ENCODE measurements at regions not wholly inside any gene's neighbourhood (a gene's known extent, or its start where the extent isn't known, plus 50 kb on each side); places are given as distances from the start of the nearest gene placed in this dataset.
"Not testable (repeated sequence)": the region's sequence is repeated elsewhere in the genome, so short reads cannot be mapped to it uniquely, and the experiment has no call there.

- no peak for DNase-seq
- H3K4me3 ChIP-seq (ENCODE audit: low read depth, low read length): no peak overlapping the region
- no peaks in the 10 kb centered on the region for H3K36me3 ChIP-seq (ENCODE audit: control insufficient read depth, insufficient read depth, low read length)
- Mint-ChIP-seq H3K27me3 (ENCODE audit: insufficient read depth, unreplicated experiment) (no peaks in the 10 kb centered on the region), H3K4me1 (ENCODE audit: low read depth, unreplicated experiment) (no peaks in the 10 kb centered on the region), H3K36me3 (ENCODE audit: insufficient read depth, unreplicated experiment) (no peaks in the 10 kb centered on the region), H3K4me3 (ENCODE audit: unreplicated experiment) (no peak overlapping the region), H3K9me3 (ENCODE audit: unreplicated experiment) (no peaks in the 10 kb centered on the region), H3K27ac (ENCODE audit: unreplicated experiment) (no peak overlapping the region)
- ChIA-PET CTCF (no interaction called here), POLR2A (no interaction called here)
- no TSS peak for BruUV-seq (replicated peaks)
- no peaks in the 10 kb centered on the region for H3K4me1 ChIP-seq
- H3K9me3 ChIP-seq: no peaks in the 10 kb centered on the region
- intact Hi-C loops (cut with micrococcal nuclease; ENCODE audit: unreplicated experiment): no loop called here
- H3K27me3 ChIP-seq (replicated peaks; ENCODE audit: control insufficient read depth, insufficient read depth, low read length): no peaks in the 10 kb centered on the region
- no peak for TF ChIP-seq CTCF (IDR thresholded peaks at IDR 0.05; ENCODE audit: insufficient read depth in 1 of 2, low read depth in 1 of 2, low read length in 1 of 2, severe bottlenecking in 1 of 2, unreplicated experiment in 1 of 2)
These were observed 422.2 kb upstream of the DEPDC1 start for GRCh38 chr1:68919075-68919474.

- intact Hi-C loops (cut with micrococcal nuclease; ENCODE audit: unreplicated experiment); BruUV-seq (replicated peaks); H3K4me3 ChIP-seq (ENCODE audit: low read depth, low read length); H3K4me3 Mint-ChIP-seq (ENCODE audit: unreplicated experiment); H3K36me3 Mint-ChIP-seq (ENCODE audit: insufficient read depth, unreplicated experiment); DNase-seq; POLR2A ChIA-PET; H3K9me3 ChIP-seq; H3K4me1 Mint-ChIP-seq (ENCODE audit: low read depth, unreplicated experiment); CTCF ChIA-PET; H3K27ac Mint-ChIP-seq (ENCODE audit: unreplicated experiment); H3K36me3 ChIP-seq (ENCODE audit: control insufficient read depth, insufficient read depth, low read length); H3K27me3 ChIP-seq (replicated peaks; ENCODE audit: control insufficient read depth, insufficient read depth, low read length); H3K27me3 Mint-ChIP-seq (ENCODE audit: insufficient read depth, unreplicated experiment); H3K4me1 ChIP-seq; H3K9me3 Mint-ChIP-seq (ENCODE audit: unreplicated experiment): not testable (repeated sequence)
These were observed 426.7 kb upstream of the DEPDC1 start for GRCh38 chr1:68923475-68924088.

- Mint-ChIP-seq H3K27me3 (ENCODE audit: insufficient read depth, unreplicated experiment) (peaks cover 4% of the 10 kb centered on the region), H3K4me1 (ENCODE audit: low read depth, unreplicated experiment) (no peaks in the 10 kb centered on the region), H3K27ac (ENCODE audit: unreplicated experiment) (no peak overlapping the region), H3K9me3 (ENCODE audit: unreplicated experiment) (no peaks in the 10 kb centered on the region), H3K36me3 (ENCODE audit: insufficient read depth, unreplicated experiment) (no peaks in the 10 kb centered on the region), H3K4me3 (ENCODE audit: unreplicated experiment) (no peak overlapping the region)
- POLR2A ChIA-PET: no interaction called here
- Histone ChIP-seq H3K9me3 (no peaks in the 10 kb centered on the region), H3K36me3 (ENCODE audit: control insufficient read depth, insufficient read depth, low read length) (no peaks in the 10 kb centered on the region), H3K27me3 (replicated peaks; ENCODE audit: control insufficient read depth, insufficient read depth, low read length) (no peaks in the 10 kb centered on the region), H3K4me1 (no peaks in the 10 kb centered on the region), H3K4me3 (ENCODE audit: low read depth, low read length) (no peak overlapping the region)
- no peak for DNase-seq
- CTCF ChIA-PET: no interaction called here
- BruUV-seq (replicated peaks): no TSS peak
- intact Hi-C loops (cut with micrococcal nuclease; ENCODE audit: unreplicated experiment): no loop called here
- TF ChIP-seq CTCF (IDR thresholded peaks at IDR 0.05; ENCODE audit: insufficient read depth in 1 of 2, low read depth in 1 of 2, low read length in 1 of 2, severe bottlenecking in 1 of 2, unreplicated experiment in 1 of 2): no peak
These were observed 433.2 kb upstream of the DEPDC1 start for GRCh38 chr1:68930101-68930500.

DNA sequence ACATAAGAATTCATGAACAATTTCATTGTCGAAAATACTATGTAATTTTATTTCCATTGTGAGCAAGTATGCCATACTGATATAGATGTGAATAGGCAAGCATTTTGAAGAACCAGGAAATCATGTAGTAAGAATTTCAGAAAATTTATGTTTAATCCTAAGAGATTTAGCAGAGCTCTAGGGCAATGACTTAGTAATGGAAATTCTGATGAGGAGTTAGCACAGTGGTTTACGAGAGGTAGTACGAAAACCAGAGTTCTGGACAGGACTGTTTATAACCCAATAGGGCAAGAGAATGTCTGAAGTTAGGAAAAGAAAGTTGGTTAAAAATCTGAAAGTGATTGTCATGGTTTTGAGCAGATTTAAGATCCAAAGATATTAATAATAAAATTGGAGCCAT lies 439.6 kb upstream of the DEPDC1 start:
- Mint-ChIP-seq H3K9me3 (ENCODE audit: unreplicated experiment) (no peaks in the 10 kb centered on the region), H3K4me3 (ENCODE audit: unreplicated experiment) (no peak overlapping the region), H3K36me3 (ENCODE audit: insufficient read depth, unreplicated experiment) (no peaks in the 10 kb centered on the region), H3K27ac (ENCODE audit: unreplicated experiment) (no peak overlapping the region), H3K27me3 (ENCODE audit: insufficient read depth, unreplicated experiment) (peaks cover 3% of the 10 kb centered on the region), H3K4me1 (ENCODE audit: low read depth, unreplicated experiment) (no peaks in the 10 kb centered on the region)
- CTCF ChIA-PET: no interaction called here
- no peak for TF ChIP-seq CTCF (IDR thresholded peaks at IDR 0.05; ENCODE audit: insufficient read depth in 1 of 2, low read depth in 1 of 2, low read length in 1 of 2, severe bottlenecking in 1 of 2, unreplicated experiment in 1 of 2)
- BruUV-seq (replicated peaks): no TSS peak
- Histone ChIP-seq H3K27me3 (replicated peaks; ENCODE audit: control insufficient read depth, insufficient read depth, low read length) (no peaks in the 10 kb centered on the region), H3K9me3 (no peaks in the 10 kb centered on the region), H3K36me3 (ENCODE audit: control insufficient read depth, insufficient read depth, low read length) (no peaks in the 10 kb centered on the region), H3K4me3 (ENCODE audit: low read depth, low read length) (no peak overlapping the region), H3K4me1 (no peaks in the 10 kb centered on the region)
- POLR2A ChIA-PET: no interaction called here
- intact Hi-C loops (cut with micrococcal nuclease; ENCODE audit: unreplicated experiment): no loop called here
- DNase-seq: no peak
